ENCODE measurements at regions not wholly inside any gene's neighbourhood (a gene's known extent, or its start where the extent isn't known, plus 50 kb on each side); places are given as distances from the start of the nearest gene placed in this dataset.
"Not testable (repeated sequence)": the region's sequence is repeated elsewhere in the genome, so short reads cannot be mapped to it uniquely, and the experiment has no call there.

GRCh38 chr7:50915621-50916020, 132.9 kb upstream of the GRB10 start:
- WGBS, 2 donors = 41 to 56% methylated on average over 5 of the region's 5 CpGs
- no peak for DNase-seq (ENCODE audit: low spot score in 2 of 2)
- TF ChIP-seq POLR2A (IDR thresholded peaks at IDR 0.05) = no peak
- no peak for TF ChIP-seq CTCF (IDR thresholded peaks at IDR 0.05)
- no peak overlapping the region for H3K4me3 ChIP-seq (ENCODE audit: low read depth, poor library complexity, severe bottlenecking)
- intact Hi-C loops (cut with DNase I; ENCODE audit: low total_unique reads) = no loop called here

GRCh38 chr7:50914460-50914859, 131.8 kb upstream of the GRB10 start:
- intact Hi-C loops (cut with DNase I; ENCODE audit: low total_unique reads) = no loop called here
- no peak for DNase-seq (ENCODE audit: low spot score in 2 of 2)
- no peak overlapping the region for H3K4me3 ChIP-seq (ENCODE audit: low read depth, poor library complexity, severe bottlenecking)
- TF ChIP-seq CTCF (IDR thresholded peaks at IDR 0.05) = no peak
- no peak for TF ChIP-seq POLR2A (IDR thresholded peaks at IDR 0.05)
- 74 to 75% methylated on average over 3 of the region's 3 CpGs for WGBS, 2 donors

GRCh38 chr7:50908628-50909290, 126.1 kb upstream of the GRB10 start:
- intact Hi-C loops (cut with DNase I; ENCODE audit: low total_unique reads) = no loop called here
- WGBS, 2 donors = 51 to 62% methylated on average over 2 of the region's 2 CpGs
- no peak overlapping the region for H3K4me3 ChIP-seq (ENCODE audit: low read depth, poor library complexity, severe bottlenecking)
- no peak for DNase-seq (ENCODE audit: low spot score in 2 of 2)
- no peak for TF ChIP-seq CTCF (IDR thresholded peaks at IDR 0.05)
- no peak for TF ChIP-seq POLR2A (IDR thresholded peaks at IDR 0.05)

GRCh38 chr7:50898604-50899477, 116.1 kb upstream of the GRB10 start:
- DNase-seq (ENCODE audit: low spot score in 2 of 2); intact Hi-C loops (cut with DNase I; ENCODE audit: low total_unique reads); H3K4me3 ChIP-seq (ENCODE audit: low read depth, poor library complexity, severe bottlenecking): not testable (repeated sequence)
- WGBS, 2 donors = 83% methylated on average over 30 of the region's 31 CpGs

GRCh38 chr7:50887061-50887460, 104.4 kb upstream of the GRB10 start:
- DNase-seq (ENCODE audit: low spot score in 2 of 2); intact Hi-C loops (cut with DNase I; ENCODE audit: low total_unique reads); H3K4me3 ChIP-seq (ENCODE audit: low read depth, poor library complexity, severe bottlenecking): not testable (repeated sequence)
- 74 to 76% methylated on average over 6 of the region's 6 CpGs for WGBS, 2 donors

GRCh38 chr7:50872437-50872836, 89.7 kb upstream of the GRB10 start:
- no peak for TF ChIP-seq POLR2A (IDR thresholded peaks at IDR 0.05)
- TF ChIP-seq CTCF (IDR thresholded peaks at IDR 0.05) = no peak
- DNase-seq (ENCODE audit: low spot score in 2 of 2) = no peak
- H3K4me3 ChIP-seq (ENCODE audit: low read depth, poor library complexity, severe bottlenecking) = no peak overlapping the region
- 86 to 88% methylated on average over 4 of the region's 4 CpGs for WGBS, 2 donors
- intact Hi-C loops (cut with DNase I; ENCODE audit: low total_unique reads) = no loop called here
